Panc1 (cell line): ENCODE measurements at regions not wholly inside any gene's neighbourhood (a gene's known extent, or its start where the extent isn't known, plus 50 kb on each side); places are given as distances from the start of the nearest gene placed in this dataset.
A peak's percentile ranks its signal among the peaks of the same experiment; 100 is the strongest.

ENCODE experiments used
- ATAC-seq: fragments of 200-7000 bp; cut with Tn5 transposase; 2 replicates; pipeline ENCODE4 v1.9.1; 2020; ENCODE audit warnings: mild to moderate bottlenecking, moderate library complexity
- BruUV-seq: library from RNA; stranded (reverse); fragments of 400-500 nt; replicated peaks from 2 replicates; lab custom pipeline; 2021; lab: Mats Ljungman, UMichigan
- CTCF ChIA-PET: fragments of 300-600 bp; sonication (Branson Sonifier 250); formaldehyde crosslinking; loops from one replicate; lab custom pipeline; 2022; ENCODE audit warnings: antibody characterized with exemption; lab: Charles Lee
- POLR2A ChIA-PET: fragments of 300-600 bp; sonication (Branson Sonifier 250); formaldehyde crosslinking; loops from one replicate; lab custom pipeline; 2022; ENCODE audit warnings: antibody characterized with exemption; lab: Charles Lee
- DNase-seq: peaks from one replicate; pipeline ENCODE4 v3.0.0-alpha.2; 2010; ENCODE audit warnings: low read depth, low spot score
- H3K27ac ChIP-seq: 2 replicates; pipeline ENCODE4 v1.5.1; 2011; ENCODE audit warnings: mild to moderate bottlenecking, low read length, inconsistent platforms
- H3K27me3 ChIP-seq: fragments of 200-500 bp; sonication (Bioruptor generic); 2 replicates; pipeline ENCODE4 v1.6.0; 2014; ENCODE audit warnings: low read length, inconsistent platforms; ENCODE audit not compliant: control insufficient read depth, insufficient read depth
- H3K36me3 ChIP-seq: fragments of 200-500 bp; sonication (Bioruptor generic); 2 replicates; pipeline ENCODE4 v1.5.1; 2014; ENCODE audit warnings: inconsistent platforms, mild to moderate bottlenecking, low read length, moderate library complexity; ENCODE audit not compliant: control insufficient read depth, insufficient read depth
- H3K4me1 ChIP-seq: 2 replicates; pipeline ENCODE4 v1.5.1; 2011; ENCODE audit warnings: inconsistent platforms, mild to moderate bottlenecking, low read length, moderate library complexity; ENCODE audit not compliant: control insufficient read depth, insufficient read depth
- H3K4me3 ChIP-seq, 2 experiments: 2 replicates each; pipeline ENCODE4 v1.5.1; 2011 to 2012; ENCODE audit warnings: low read depth in 2 of 2, low read length in 2 of 2, mild to moderate bottlenecking in 2 of 2, inconsistent platforms in 1 of 2, moderate library complexity in 1 of 2
- H3K9me3 ChIP-seq: fragments of 200-500 bp; sonication (Bioruptor generic); 2 replicates; pipeline ENCODE4 v1.5.1; 2014; ENCODE audit warnings: low read depth, mild to moderate bottlenecking, inconsistent platforms, low read length, moderate library complexity; ENCODE audit not compliant: control insufficient read depth, insufficient read depth
- CTCF ChIP-seq: fragments of 450-650 bp; IDR thresholded peaks from 2 replicates; pipeline ENCODE4 v1.5.1; 2017; ENCODE audit warnings: mild to moderate bottlenecking
- POLR2AphosphoS5 ChIP-seq: IDR thresholded peaks from 2 replicates; pipeline ENCODE4 v1.6.1; 2012; ENCODE audit warnings: mild to moderate bottlenecking, low read depth, low read length, moderate library complexity
- SIN3A ChIP-seq: IDR thresholded peaks from 2 replicates; pipeline ENCODE4 v1.6.1; 2012; ENCODE audit warnings: low read depth, mild to moderate bottlenecking, low read length, moderate library complexity, borderline replicate concordance; ENCODE audit not compliant: insufficient read depth
- TCF7L2 ChIP-seq: IDR thresholded peaks from 2 replicates; pipeline ENCODE4 v1.6.1; 2011; ENCODE audit warnings: mild to moderate bottlenecking, low read depth, low read length, inconsistent platforms
- in situ Hi-C: cut with HindIII; loops from 2 replicates; pipeline ENCODE4 v1.10.0; 2016; ENCODE audit warnings: low sequenced_read_pairs, low pct_unique_long_range_greater_than_20kb
- intact Hi-C: fragments of 100-400 bp; cut with micrococcal nuclease; formaldehyde crosslinking; loops from one replicate; pipeline ENCODE4 v1.10.0; 2022; ENCODE audit not compliant: unreplicated experiment
- TF ChIP-seq, protein P1 (sequence below), 2 experiments: IDR thresholded peaks; 2 replicates each; pipeline ENCODE4 v1.6.1; 2011 to 2012; ENCODE audit warnings: low read depth in 2 of 2, control low read depth in 1 of 2, low read length in 1 of 2, mild to moderate bottlenecking in 1 of 2, moderate library complexity in 1 of 2; ENCODE audit not compliant: insufficient read depth in 1 of 2

GRCh38 chr5:160479220-160479619 is 57.6 kb downstream of the PTTG1 start:
- Histone ChIP-seq H3K4me1 (peaks cover 24% of the 10 kb centered on the region), H3K4me3 (peak overlapping the region in 1 of 2 experiments; percentile 12; a peak in 1 of 4 replicates), H3K27ac (0 out of 2 replicates have a peak overlapping the region, but pooled peaks have one; percentile 1), H3K27me3 (no peaks in the 10 kb centered on the region), H3K36me3 (no peaks in the 10 kb centered on the region), H3K9me3 (no peaks in the 10 kb centered on the region)
- no peak for TF ChIP-seq CTCF
- no peak for TF ChIP-seq TCF7L2
- no peak for TF ChIP-seq POLR2AphosphoS5
- no peak for TF ChIP-seq SIN3A
- TF ChIP-seq, protein P1, sequence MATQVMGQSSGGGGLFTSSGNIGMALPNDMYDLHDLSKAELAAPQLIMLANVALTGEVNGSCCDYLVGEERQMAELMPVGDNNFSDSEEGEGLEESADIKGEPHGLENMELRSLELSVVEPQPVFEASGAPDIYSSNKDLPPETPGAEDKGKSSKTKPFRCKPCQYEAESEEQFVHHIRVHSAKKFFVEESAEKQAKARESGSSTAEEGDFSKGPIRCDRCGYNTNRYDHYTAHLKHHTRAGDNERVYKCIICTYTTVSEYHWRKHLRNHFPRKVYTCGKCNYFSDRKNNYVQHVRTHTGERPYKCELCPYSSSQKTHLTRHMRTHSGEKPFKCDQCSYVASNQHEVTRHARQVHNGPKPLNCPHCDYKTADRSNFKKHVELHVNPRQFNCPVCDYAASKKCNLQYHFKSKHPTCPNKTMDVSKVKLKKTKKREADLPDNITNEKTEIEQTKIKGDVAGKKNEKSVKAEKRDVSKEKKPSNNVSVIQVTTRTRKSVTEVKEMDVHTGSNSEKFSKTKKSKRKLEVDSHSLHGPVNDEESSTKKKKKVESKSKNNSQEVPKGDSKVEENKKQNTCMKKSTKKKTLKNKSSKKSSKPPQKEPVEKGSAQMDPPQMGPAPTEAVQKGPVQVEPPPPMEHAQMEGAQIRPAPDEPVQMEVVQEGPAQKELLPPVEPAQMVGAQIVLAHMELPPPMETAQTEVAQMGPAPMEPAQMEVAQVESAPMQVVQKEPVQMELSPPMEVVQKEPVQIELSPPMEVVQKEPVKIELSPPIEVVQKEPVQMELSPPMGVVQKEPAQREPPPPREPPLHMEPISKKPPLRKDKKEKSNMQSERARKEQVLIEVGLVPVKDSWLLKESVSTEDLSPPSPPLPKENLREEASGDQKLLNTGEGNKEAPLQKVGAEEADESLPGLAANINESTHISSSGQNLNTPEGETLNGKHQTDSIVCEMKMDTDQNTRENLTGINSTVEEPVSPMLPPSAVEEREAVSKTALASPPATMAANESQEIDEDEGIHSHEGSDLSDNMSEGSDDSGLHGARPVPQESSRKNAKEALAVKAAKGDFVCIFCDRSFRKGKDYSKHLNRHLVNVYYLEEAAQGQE (IDR thresholded peaks at IDR 0.05; ENCODE audit: insufficient read depth in 1 of 2, low read depth in 2 of 2, low read length in 1 of 2): no peak
- POLR2A ChIA-PET: no interaction called here
- BruUV-seq: no TSS peak
- DNase-seq (no peak), ATAC-seq (peak; percentile 51)
- in situ Hi-C loops: no loop called here
- intact Hi-C loops: no loop called here
- CTCF ChIA-PET: no interaction called here

GRCh38 chr5:160479926-160480325 is 58.3 kb downstream of the PTTG1 start:
- in situ Hi-C loops: no loop called here
- no peaks in the 10 kb centered on the region for H3K9me3 ChIP-seq
- no peak for TF ChIP-seq CTCF
- TF ChIP-seq, protein P1 (IDR thresholded peaks at IDR 0.05; ENCODE audit: insufficient read depth in 1 of 2, low read depth in 2 of 2, low read length in 1 of 2): no peak
- TF ChIP-seq SIN3A: no peak
- no peak for TF ChIP-seq TCF7L2
- BruUV-seq: no TSS peak
- H3K4me1 ChIP-seq: peaks cover 24% of the 10 kb centered on the region
- ATAC-seq: peak; percentile 60
- no peaks in the 10 kb centered on the region for H3K36me3 ChIP-seq
- ChIA-PET CTCF (no interaction called here), POLR2A (no interaction called here)
- H3K27me3 ChIP-seq: no peaks in the 10 kb centered on the region
- peak; percentile 69 for DNase-seq
- intact Hi-C loops: no loop called here
- peak overlapping the region in 1 of 2 experiments; percentile 12; a peak in 2 of 4 replicates for H3K4me3 ChIP-seq
- H3K27ac ChIP-seq: no peak overlapping the region; the same call in 1 of the 2 replicates
